Spinal cord (tissue), 9 donors: ENCODE measurements at regions not wholly inside any gene's neighbourhood (a gene's known extent, or its start where the extent isn't known, plus 50 kb on each side); places are given as distances from the start of the nearest gene placed in this dataset.

Source experiments
- DNase-seq, 6 donors: peaks; one replicate each; pipeline versions ENCODE4 v3.0.0 to v3.0.0-alpha.2; 2013 to 2015; ENCODE audit warnings: low spot score in 6 of 6, low read depth in 4 of 6
- H3K27ac ChIP-seq: one replicate; pipeline ENCODE4 v1.5.1; 2013; ENCODE audit warnings: low read depth, low read length, control low read depth
- H3K27me3 ChIP-seq: one replicate; pipeline ENCODE4 v1.6.1; 2013; ENCODE audit warnings: low read length; ENCODE audit not compliant: control insufficient read depth, insufficient read depth
- H3K36me3 ChIP-seq: one replicate; pipeline ENCODE4 v1.6.1; 2013; ENCODE audit warnings: low read length; ENCODE audit not compliant: control insufficient read depth, insufficient read depth
- H3K4me1 ChIP-seq: one replicate; pipeline ENCODE4 v1.6.1; 2013; ENCODE audit warnings: low read length; ENCODE audit not compliant: control insufficient read depth, insufficient read depth
- H3K4me3 ChIP-seq: one replicate; pipeline ENCODE4 v1.5.1; 2013; ENCODE audit warnings: low read depth, low read length, control low read depth
- H3K9me3 ChIP-seq: one replicate; pipeline ENCODE4 v1.6.1; 2013; ENCODE audit warnings: low read length; ENCODE audit not compliant: control insufficient read depth, insufficient read depth
- WGBS: methylation state at CpG from one replicate; pipeline ENCODE4 v1.1.5; 2013; ENCODE audit warnings: missing lambda C conversion rate; ENCODE audit not compliant: insufficient coverage; 5-methylcytosine and 5-hydroxymethylcytosine counted together
- donor health status: healthy.

- WGBS, result 100% methylated on average over 4 of the region's 6 CpGs
- H3K9me3 ChIP-seq, result no peaks in the 10 kb centered on the region
- no peak for DNase-seq
Measured at GRCh38 chr3:194828116-194828515, 142.4 kb downstream of the FAM43A start.

GRCh38 chr3:194828926-194829325 lies 143.2 kb downstream of the FAM43A start:
- Histone ChIP-seq H3K4me1 (no peaks in the 10 kb centered on the region), H3K27me3 (no peaks in the 10 kb centered on the region), H3K4me3 (no peak overlapping the region), H3K27ac (no peak overlapping the region), H3K9me3 (no peaks in the 10 kb centered on the region), H3K36me3 (no peaks in the 10 kb centered on the region)
- DNase-seq, result no peak
- WGBS, result 82% methylated on average over 4 of the region's 4 CpGs

More at GRCh38 chr3:194828116-194828515, 142.4 kb downstream of the FAM43A start:
- H3K27ac ChIP-seq, result no peak overlapping the region
- H3K4me3 ChIP-seq, result no peak overlapping the region
- H3K36me3 ChIP-seq, result no peaks in the 10 kb centered on the region
- no peaks in the 10 kb centered on the region for H3K4me1 ChIP-seq
- H3K27me3 ChIP-seq, result no peaks in the 10 kb centered on the region

- Histone ChIP-seq H3K27me3 (no peaks in the 10 kb centered on the region), H3K36me3 (no peaks in the 10 kb centered on the region), H3K9me3 (no peaks in the 10 kb centered on the region), H3K4me3 (no peak overlapping the region), H3K27ac (no peak overlapping the region), H3K4me1 (no peaks in the 10 kb centered on the region)
- WGBS, result 85% methylated on average over 5 of the region's 6 CpGs
- no peak for DNase-seq
Measured at GRCh38 chr3:194830401-194830800, 144.7 kb downstream of the FAM43A start.

GRCh38 chr3:194830978-194831377 lies 145.3 kb downstream of the FAM43A start:
- H3K4me1 ChIP-seq, result no peaks in the 10 kb centered on the region
- H3K36me3 ChIP-seq, result no peaks in the 10 kb centered on the region
- H3K9me3 ChIP-seq, result no peaks in the 10 kb centered on the region
- no peak overlapping the region for H3K27ac ChIP-seq
- H3K27me3 ChIP-seq, result no peaks in the 10 kb centered on the region
- no peak overlapping the region for H3K4me3 ChIP-seq
- DNase-seq, result no peak
- 83% methylated on average over 1 of the region's 1 CpG for WGBS

GRCh38 chr3:194832346-194833104 lies 146.8 kb downstream of the FAM43A start:
- Histone ChIP-seq H3K4me1 (peaks cover 3% of the 10 kb centered on the region), H3K4me3 (no peak overlapping the region), H3K27ac (no peak overlapping the region), H3K27me3 (no peaks in the 10 kb centered on the region), H3K36me3 (no peaks in the 10 kb centered on the region), H3K9me3 (no peaks in the 10 kb centered on the region)
- WGBS, result 85% methylated on average over 5 of the region's 5 CpGs
- no peak for DNase-seq

- H3K4me3 ChIP-seq, result no peak overlapping the region
- peaks cover 6% of the 10 kb centered on the region for H3K4me1 ChIP-seq
- H3K9me3 ChIP-seq, result no peaks in the 10 kb centered on the region
- DNase-seq, result no peak
- WGBS, result 94% methylated on average over 8 of the region's 14 CpGs
- no peak overlapping the region for H3K27ac ChIP-seq
- H3K36me3 ChIP-seq, result no peaks in the 10 kb centered on the region
- no peaks in the 10 kb centered on the region for H3K27me3 ChIP-seq
Measured at GRCh38 chr3:194833114-194833910, 147.6 kb downstream of the FAM43A start.

- no peaks in the 10 kb centered on the region for H3K36me3 ChIP-seq
- peak in 1 of 6 donors; percentile 42 for DNase-seq
- WGBS, result 11% methylated on average over 1 of the region's 1 CpG
- no peaks in the 10 kb centered on the region for H3K27me3 ChIP-seq
- no peak overlapping the region for H3K4me3 ChIP-seq
- peaks cover 6% of the 10 kb centered on the region for H3K4me1 ChIP-seq
- H3K9me3 ChIP-seq, result no peaks in the 10 kb centered on the region
- no peak overlapping the region for H3K27ac ChIP-seq
Measured at GRCh38 chr3:194836661-194837060, 151.0 kb downstream of the FAM43A start.

GRCh38 chr3:194837457-194838127 lies 151.9 kb downstream of the FAM43A start:
- H3K4me3 ChIP-seq, result no peak overlapping the region
- WGBS, result 76% methylated on average over 9 of the region's 9 CpGs
- DNase-seq, result no peak
- H3K9me3 ChIP-seq, result no peaks in the 10 kb centered on the region
- H3K4me1 ChIP-seq, result peaks cover 6% of the 10 kb centered on the region
- H3K27me3 ChIP-seq, result no peaks in the 10 kb centered on the region
- no peaks in the 10 kb centered on the region for H3K36me3 ChIP-seq
- H3K27ac ChIP-seq, result no peak overlapping the region

GRCh38 chr3:194838236-194838635 lies 152.6 kb downstream of the FAM43A start:
- H3K9me3 ChIP-seq, result no peaks in the 10 kb centered on the region
- 88% methylated on average over 6 of the region's 9 CpGs for WGBS
- H3K27me3 ChIP-seq, result no peaks in the 10 kb centered on the region
- H3K27ac ChIP-seq, result no peak overlapping the region
- H3K36me3 ChIP-seq, result no peaks in the 10 kb centered on the region
- peaks cover 6% of the 10 kb centered on the region for H3K4me1 ChIP-seq
- no peak for DNase-seq
- no peak overlapping the region for H3K4me3 ChIP-seq
